H1 (cell line): ENCODE measurements at regions not wholly inside any gene's neighbourhood (a gene's known extent, or its start where the extent isn't known, plus 50 kb on each side); places are given as distances from the start of the nearest gene placed in this dataset.

Source experiments
- CTCF ChIA-PET: fragments of 300-600 bp; sonication (Branson Sonifier 250); formaldehyde crosslinking; loops from one replicate; lab custom pipeline; 2021; ENCODE audit not compliant: partially characterized antibody; lab: Charles Lee
- POLR2A ChIA-PET: fragments of 300-600 bp; sonication (Branson Sonifier 250); formaldehyde crosslinking; loops from one replicate; lab custom pipeline; 2021; ENCODE audit warnings: inconsistent platforms; ENCODE audit not compliant: partially characterized antibody; lab: Charles Lee
- DNase-seq, 2 experiments: peaks; one replicate each; pipeline versions ENCODE4 v3.0.0 to v3.0.0-alpha.2; 2010 to 2022; ENCODE audit warnings: low spot score in 2 of 2, low read depth in 1 of 2, mixed read lengths in 1 of 2
- FAIRE-seq: peaks from 2 replicates; lab custom pipeline; 2011; peaks lifted over from hg19 to GRCh38; lab: Jason Lieb, UNC
- H2AFZ ChIP-seq: 2 replicates; pipeline ENCODE4 v1.8.1; 2012; ENCODE audit warnings: low read length, inconsistent platforms
- H2AK5ac ChIP-seq: 2 replicates; pipeline ENCODE4 v1.6.1; 2013; ENCODE audit warnings: low read depth, low read length
- H2BK120ac ChIP-seq: replicated peaks from 2 replicates; pipeline ENCODE3; 2013; ENCODE audit warnings: low read depth, low read length, inconsistent platforms
- H2BK12ac ChIP-seq: 2 replicates; pipeline ENCODE4 v1.6.1; 2013; ENCODE audit warnings: low read depth, low read length
- H2BK15ac ChIP-seq: 2 replicates; pipeline ENCODE4 v1.6.1; 2013; ENCODE audit warnings: low read length
- H2BK20ac ChIP-seq: 2 replicates; pipeline ENCODE4 v1.6.1; 2013; ENCODE audit warnings: low read length
- H2BK5ac ChIP-seq: 2 replicates; pipeline ENCODE4 v1.6.1; 2013; ENCODE audit warnings: low read depth, low read length
- H3K14ac ChIP-seq: 2 replicates; pipeline ENCODE4 v1.6.1; 2013; ENCODE audit warnings: inconsistent platforms; ENCODE audit not compliant: insufficient read length
- H3K18ac ChIP-seq: 2 replicates; pipeline ENCODE4 v1.6.1; 2013; ENCODE audit warnings: low read length; ENCODE audit errors: extremely low read depth
- H3K23ac ChIP-seq: 2 replicates; pipeline ENCODE4 v1.6.1; 2013; ENCODE audit warnings: inconsistent platforms; ENCODE audit not compliant: insufficient read length
- H3K23me2 ChIP-seq: 2 replicates; pipeline ENCODE4 v1.6.1; 2013; ENCODE audit warnings: low read depth, low read length
- H3K27ac ChIP-seq: 2 replicates; pipeline ENCODE4 v1.6.1; 2011; ENCODE audit warnings: low read depth, low read length, inconsistent platforms
- H3K27me3 ChIP-seq, 4 experiments: replicated peaks in 1 of 4; 1 replicate in 1 of 4; 2 replicates in 3 of 4; pipeline versions ENCODE4 v1.6.1 to v1.8.1; 2011 to 2013; ENCODE audit warnings: low read length in 3 of 4, mild to moderate bottlenecking in 3 of 4, inconsistent platforms in 2 of 4, mixed read lengths in 2 of 4, moderate library complexity in 1 of 4; ENCODE audit not compliant: control insufficient read depth in 3 of 4, insufficient read depth in 3 of 4; ENCODE audit errors: extremely low read depth in 1 of 4
- H3K36me3 ChIP-seq, 4 experiments: 2 replicates each; pipeline versions ENCODE4 v1.6.1 to v1.8.1; 2011 to 2013; ENCODE audit warnings: mild to moderate bottlenecking in 4 of 4, low read length in 3 of 4, moderate library complexity in 2 of 4, control low read depth in 1 of 4, inconsistent platforms in 1 of 4; ENCODE audit not compliant: insufficient read depth in 4 of 4, control insufficient read depth in 2 of 4
- H3K4ac ChIP-seq: replicated peaks from 2 replicates; pipeline ENCODE3; 2013; ENCODE audit warnings: low read length, low read depth, mixed read lengths, inconsistent platforms; ENCODE audit not compliant: insufficient read length
- H3K4me1 ChIP-seq, 4 experiments: replicated peaks in 1 of 4; 1 replicate in 1 of 4; 2 replicates in 3 of 4; pipeline versions ENCODE4 v1.6.1 to v1.8.1; 2011 to 2013; ENCODE audit warnings: low read length in 3 of 4, inconsistent platforms in 2 of 4, mixed read lengths in 1 of 4; ENCODE audit not compliant: insufficient read depth in 4 of 4, control insufficient read depth in 3 of 4
- H3K4me2 ChIP-seq, 2 experiments: 2 replicates each; pipeline versions ENCODE4 v1.6.1 to v1.8.1; 2011 to 2013; ENCODE audit warnings: low read depth in 2 of 2, low read length in 2 of 2, control low read depth in 1 of 2, inconsistent platforms in 1 of 2, mild to moderate bottlenecking in 1 of 2; ENCODE audit not compliant: insufficient read depth in 1 of 2
- H3K4me3 ChIP-seq, 4 experiments: fragments of 200-600, 300-600 bp in 1 of 4; sonication (generic), shearing (Covaris generic), sonication (Bioruptor Twin) in 1 of 4; 2 replicates each; pipeline versions ENCODE4 v1.5.1 to v1.8.1; 2011 to 2016; ENCODE audit warnings: low read length in 4 of 4, low read depth in 3 of 4, control low read depth in 2 of 4, inconsistent platforms in 2 of 4, mild to moderate bottlenecking in 2 of 4, mixed read lengths in 1 of 4, moderate library complexity in 1 of 4; ENCODE audit not compliant: insufficient read depth in 2 of 4; ENCODE audit errors: extremely low read depth in 1 of 4
- H3K56ac ChIP-seq: replicated peaks from 2 replicates; pipeline ENCODE3; 2013; ENCODE audit warnings: low read depth, mild to moderate bottlenecking, mixed read lengths, low read length, inconsistent platforms; ENCODE audit not compliant: insufficient read length
- H3K79me1 ChIP-seq: 2 replicates; pipeline ENCODE4 v1.6.1; 2013; ENCODE audit warnings: low read depth, low read length, control low read depth
- H3K79me2 ChIP-seq, 2 experiments: 2 replicates each; pipeline versions ENCODE4 v1.6.1 to v1.8.1; 2012 to 2013; ENCODE audit warnings: low read length in 2 of 2, mild to moderate bottlenecking in 2 of 2, inconsistent platforms in 1 of 2; ENCODE audit not compliant: insufficient read depth in 2 of 2, control insufficient read depth in 1 of 2
- H3K9ac ChIP-seq, 4 experiments: replicated peaks in 1 of 4; 1 replicate in 1 of 4; 2 replicates in 3 of 4; pipeline versions ENCODE4 v1.6.1 to v1.8.1; 2011 to 2013; ENCODE audit warnings: low read depth in 3 of 4, low read length in 3 of 4, control low read depth in 2 of 4, mild to moderate bottlenecking in 2 of 4, moderate library complexity in 2 of 4, inconsistent platforms in 1 of 4; ENCODE audit errors: extremely low read depth in 1 of 4
- H3K9me3 ChIP-seq, 2 experiments: 2 replicates each; pipeline versions ENCODE4 v1.6.1 to v1.8.1; 2012 to 2013; ENCODE audit warnings: mild to moderate bottlenecking in 2 of 2, moderate library complexity in 2 of 2, control low read depth in 1 of 2, inconsistent platforms in 1 of 2, low read depth in 1 of 2, low read length in 1 of 2, mixed read lengths in 1 of 2; ENCODE audit not compliant: insufficient read depth in 2 of 2
- H4K20me1 ChIP-seq, 2 experiments: replicated peaks in 1 of 2; 2 replicates each; pipeline versions ENCODE3 to v1.8.1; 2011 to 2013; ENCODE audit warnings: inconsistent platforms in 2 of 2, low read length in 2 of 2, mild to moderate bottlenecking in 1 of 2; ENCODE audit not compliant: insufficient read depth in 2 of 2, control insufficient read depth in 1 of 2
- H4K5ac ChIP-seq: 2 replicates; pipeline ENCODE4 v1.6.1; 2013; ENCODE audit warnings: low read length, low read depth, mixed read lengths, inconsistent platforms; ENCODE audit not compliant: insufficient read length
- H4K8ac ChIP-seq: 2 replicates; pipeline ENCODE4 v1.8.0; 2013; ENCODE audit warnings: mild to moderate bottlenecking, moderate library complexity, low read length, inconsistent platforms; ENCODE audit not compliant: insufficient read depth; ENCODE audit errors: extremely low read depth
- H4K91ac ChIP-seq: replicated peaks from 2 replicates; pipeline ENCODE3; 2013; ENCODE audit warnings: low read length, mixed read lengths, inconsistent platforms; ENCODE audit not compliant: insufficient read length
- CHD1 ChIP-seq: IDR thresholded peaks from 2 replicates; pipeline ENCODE4 v1.6.1; 2012; ENCODE audit warnings: low read depth, low read length, improper control_type of control experiment
- FOSL1 ChIP-seq: IDR thresholded peaks from 2 replicates; pipeline ENCODE4 v1.6.1; 2011; ENCODE audit warnings: mild to moderate bottlenecking, low read depth, low read length, moderate library complexity; ENCODE audit not compliant: insufficient read depth
- GTF2F1 ChIP-seq: IDR thresholded peaks from 2 replicates; pipeline ENCODE4 v1.6.1; 2012; ENCODE audit warnings: low read depth, low read length, improper control_type of control experiment, borderline replicate concordance
- NANOG ChIP-seq: IDR thresholded peaks from 2 replicates; pipeline ENCODE4 v1.6.1; 2011; ENCODE audit warnings: low read length, low read depth, mild to moderate bottlenecking, inconsistent platforms; ENCODE audit not compliant: insufficient read depth, poor library complexity, severe bottlenecking
- WGBS, 2 experiments: shearing (Covaris generic) in 1 of 2; methylation state at CpG; one replicate each; pipeline versions ENCODE4 v1.1.6 to v1.1.7; 2013 to 2015; ENCODE audit warnings: low lambda C conversion rate in 2 of 2, mixed read lengths in 2 of 2, inconsistent platforms in 1 of 2, low coverage in 1 of 2, missing lambda C conversion rate in 1 of 2; ENCODE audit not compliant: insufficient replicate concordance in 2 of 2, insufficient coverage in 1 of 2, insufficient read length in 1 of 2; ENCODE audit errors: extremely low coverage in 1 of 2, missing lambda C conversion rate in 1 of 2; 5-methylcytosine and 5-hydroxymethylcytosine counted together

DNA sequence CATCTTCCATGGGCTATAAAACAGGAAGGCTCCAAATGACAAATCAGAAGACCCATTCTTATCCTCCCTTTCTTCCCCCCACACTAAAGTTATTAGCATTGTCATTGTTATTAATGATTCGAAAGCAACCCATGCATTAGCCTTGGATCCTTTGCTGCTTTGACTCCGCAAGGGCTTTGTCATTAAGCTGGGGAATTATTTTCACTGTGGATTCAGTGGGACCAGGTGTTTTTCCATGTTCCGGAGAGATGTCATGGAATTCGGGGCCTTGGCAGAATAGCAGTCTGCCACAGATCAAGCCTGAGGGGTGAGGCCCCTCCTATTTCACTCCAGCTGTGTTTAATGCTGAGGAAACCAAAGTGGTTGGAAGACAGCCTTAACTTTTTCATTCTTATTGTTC, 357.1 kb downstream of the EN1 start:
- POLR2A ChIA-PET: no interaction called here
- H3K27ac ChIP-seq: peak overlapping the region; percentile 30; the same call in 1 of the 2 replicates
- TF ChIP-seq NANOG: no peak
- TF ChIP-seq GTF2F1: no peak
- TF ChIP-seq FOSL1: no peak
- TF ChIP-seq CHD1: no peak
- no peak for DNase-seq
- no peak overlapping the region for H2BK15ac ChIP-seq
- FAIRE-seq: peak; percentile 28
- no peaks in the 10 kb centered on the region for H3K9me3 ChIP-seq
- H3K4ac ChIP-seq: no peak overlapping the region
- H3K4me3 ChIP-seq: peak overlapping the region in 1 of 4 experiments; percentile 16; a peak in 1 of 8 replicates
- H4K91ac ChIP-seq: no peak overlapping the region
- no peak overlapping the region for H2BK120ac ChIP-seq
- no peaks in the 10 kb centered on the region for H3K27me3 ChIP-seq
- CTCF ChIA-PET: interaction anchor here (0.9 to 1.7 kb wide), 4 partner anchors 10 to 269 kb away, joined by 3 to 5 read pairs (median 4); no protein-coding TSS in a partner anchor
- H3K4me2 ChIP-seq: peak overlapping the region; percentile 53 to 63; a peak in 3 of 4 replicates
- no peaks in the 10 kb centered on the region; the same call in 1 of the 2 replicates for H3K79me1 ChIP-seq
- H4K20me1 ChIP-seq: no peaks in the 10 kb centered on the region
- H2BK5ac ChIP-seq: peak overlapping the region; percentile 86; the same call in 1 of the 2 replicates
- no peaks in the 10 kb centered on the region for H3K23me2 ChIP-seq
- no peak overlapping the region for H4K8ac ChIP-seq
- no peaks in the 10 kb centered on the region for H3K79me2 ChIP-seq
- no peak overlapping the region for H2AK5ac ChIP-seq
- peak overlapping the region; percentile 9; the same call in 1 of the 2 replicates for H2AFZ ChIP-seq
- H3K4me1 ChIP-seq: peaks cover 8 to 16% (median 13%) of the 10 kb centered on the region in 4 experiments; a peak in 6 of 7 replicates
- H3K56ac ChIP-seq: no peak overlapping the region
- peak overlapping the region; percentile 98; the same call in 1 of the 2 replicates for H2BK20ac ChIP-seq
- H2BK12ac ChIP-seq: 0 out of 2 replicates have a peak overlapping the region, but pooled peaks have one; percentile 13
- 37% methylated on average over 4 of the region's 4 CpGs; no CpG with 5 or more reads in 1 of the 2 experiments for WGBS, 2 experiments
- no peak overlapping the region for H3K9ac ChIP-seq
- H3K18ac ChIP-seq: no peak overlapping the region; the same call in 1 of the 2 replicates
- H3K14ac ChIP-seq: no peak overlapping the region
- no peaks in the 10 kb centered on the region for H3K36me3 ChIP-seq
- H4K5ac ChIP-seq: no peak overlapping the region
- no peak overlapping the region for H3K23ac ChIP-seq
